ENCODE measurements at regions not wholly inside any gene's neighbourhood (a gene's known extent, or its start where the extent isn't known, plus 50 kb on each side); places are given as distances from the start of the nearest gene placed in this dataset.

DNA sequence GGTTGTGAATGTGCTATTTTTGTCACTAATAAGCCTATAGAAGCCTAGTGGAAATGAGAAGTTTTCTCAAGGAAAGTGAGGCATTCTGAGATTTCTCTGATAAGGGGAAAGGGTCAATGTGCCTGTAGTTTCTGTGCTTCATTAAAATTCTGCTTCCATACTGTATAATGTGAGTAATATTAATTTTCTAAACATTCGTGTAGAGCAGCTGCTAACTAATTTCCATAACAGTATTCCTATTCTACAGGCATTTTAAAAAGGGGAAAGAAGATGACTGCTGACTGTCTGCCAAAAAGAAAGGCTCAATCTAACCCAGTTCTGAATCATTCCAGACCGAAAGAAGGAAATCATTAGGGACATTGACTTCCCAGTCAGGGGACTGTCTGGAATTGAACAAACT lies 293.3 kb upstream of the TMPO start:
- Histone ChIP-seq H3K56ac (ENCODE audit: low read length) (no peak overlapping the region), H3K9ac (ENCODE audit: low read length) (no peak overlapping the region), H2BK120ac (ENCODE audit: low read depth, low read length) (peak overlapping the region; percentile 61), H3K23ac (ENCODE audit: low read length) (no peak overlapping the region), H2AK5ac (ENCODE audit: low read length) (no peak overlapping the region), H3K27ac (ENCODE audit: low read depth, low read length) (no peak overlapping the region), H2BK5ac (ENCODE audit: low read length) (no peak overlapping the region), H4K8ac (ENCODE audit: low read depth, low read length) (no peak overlapping the region), H3K18ac (ENCODE audit: low read length) (peak overlapping the region; percentile 40), H4K5ac (ENCODE audit: low read length) (no peak overlapping the region), H3K27me3 (ENCODE audit: insufficient read depth, low read length, poor library complexity) (no peaks in the 10 kb centered on the region), H3K79me1 (ENCODE audit: low read length) (no peaks in the 10 kb centered on the region), H3K36me3 (ENCODE audit: control insufficient read depth, insufficient read depth, low read length) (no peaks in the 10 kb centered on the region), H3K4ac (ENCODE audit: low read depth, low read length) (no peak overlapping the region), H2BK15ac (replicated peaks; ENCODE audit: low read depth) (peak overlapping the region; percentile 2), H3K4me3 (ENCODE audit: low read length) (no peak overlapping the region), H3K4me1 (ENCODE audit: control insufficient read depth, low read depth, low read length) (no peaks in the 10 kb centered on the region), H3K79me2 (ENCODE audit: control insufficient read depth, insufficient read depth, low read length) (no peaks in the 10 kb centered on the region), H3K4me2 (ENCODE audit: low read length) (no peak overlapping the region)
- WGBS (ENCODE audit: extremely low coverage, insufficient coverage, low lambda C conversion rate), result no CpG with 5 or more reads among the region's 2 CpGs
- DNase-seq, result no peak

DNA sequence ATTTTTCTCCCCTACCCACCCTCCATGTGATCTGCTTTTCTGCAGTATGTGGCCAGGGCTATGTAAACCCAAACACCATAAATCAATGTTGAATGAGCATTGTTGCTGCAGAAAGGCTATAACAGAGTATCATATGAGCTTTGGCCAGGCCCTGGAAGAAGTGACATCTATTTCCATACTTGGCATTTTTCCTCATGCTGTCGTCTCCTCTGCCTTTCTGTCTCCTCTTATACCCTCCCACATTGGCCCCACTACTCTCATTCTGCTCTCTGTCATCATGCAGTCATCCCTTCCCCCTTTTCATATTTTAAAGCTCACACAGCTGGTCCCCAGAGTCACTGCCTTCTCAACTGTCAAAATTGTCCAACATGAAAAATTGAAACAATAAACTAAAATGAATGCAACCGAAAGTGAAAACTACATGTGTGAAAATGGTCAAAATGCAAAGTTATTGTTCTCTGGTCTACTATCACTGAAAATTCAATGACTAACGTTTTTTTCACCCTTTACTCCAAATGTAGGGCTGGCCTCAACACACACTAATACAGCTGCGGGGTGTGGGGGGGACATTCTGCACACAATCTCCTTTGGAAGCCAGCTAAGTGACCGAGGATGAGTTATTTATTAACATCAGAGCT lies 290.7 kb upstream of the TMPO start:
- Histone ChIP-seq H3K36me3 (ENCODE audit: control insufficient read depth, insufficient read depth, low read length) (no peaks in the 10 kb centered on the region), H3K4ac (ENCODE audit: low read depth, low read length) (no peak overlapping the region), H4K8ac (ENCODE audit: low read depth, low read length) (no peak overlapping the region), H4K5ac (ENCODE audit: low read length) (no peak overlapping the region), H2BK120ac (ENCODE audit: low read depth, low read length) (no peak overlapping the region), H3K56ac (ENCODE audit: low read length) (no peak overlapping the region), H2AK5ac (ENCODE audit: low read length) (peak overlapping the region; percentile 23), H3K79me1 (ENCODE audit: low read length) (no peaks in the 10 kb centered on the region), H3K4me1 (ENCODE audit: control insufficient read depth, low read depth, low read length) (no peaks in the 10 kb centered on the region), H3K27me3 (ENCODE audit: insufficient read depth, low read length, poor library complexity) (no peaks in the 10 kb centered on the region), H2BK5ac (ENCODE audit: low read length) (no peak overlapping the region), H3K18ac (ENCODE audit: low read length) (no peak overlapping the region), H3K4me3 (ENCODE audit: low read length) (no peak overlapping the region), H3K27ac (ENCODE audit: low read depth, low read length) (no peak overlapping the region), H3K23ac (ENCODE audit: low read length) (no peak overlapping the region), H3K4me2 (ENCODE audit: low read length) (no peak overlapping the region), H3K9ac (ENCODE audit: low read length) (no peak overlapping the region), H2BK15ac (replicated peaks; ENCODE audit: low read depth) (no peak overlapping the region), H3K79me2 (ENCODE audit: control insufficient read depth, insufficient read depth, low read length) (no peaks in the 10 kb centered on the region)
- no CpG with 5 or more reads among the region's 5 CpGs for WGBS (ENCODE audit: extremely low coverage, insufficient coverage, low lambda C conversion rate)
- no peak for DNase-seq

DNA sequence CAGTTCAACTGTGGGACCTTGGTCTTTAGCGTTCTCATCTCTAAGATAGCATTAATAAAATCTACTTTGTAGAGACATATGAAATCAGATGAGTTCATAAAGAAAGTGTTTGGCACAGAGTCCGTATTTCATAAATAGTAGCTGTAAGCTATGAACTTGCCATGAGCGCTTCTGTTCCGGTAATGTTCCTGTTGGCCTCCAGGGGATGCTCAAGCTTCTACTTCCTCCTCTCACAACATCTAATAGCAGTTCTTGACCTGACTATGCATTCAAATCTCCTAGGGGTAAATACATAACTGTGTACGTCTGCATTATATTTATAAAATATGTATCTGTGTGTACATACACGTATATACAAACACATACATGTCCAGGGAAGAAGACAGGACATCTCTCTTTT lies 288.2 kb upstream of the TMPO start:
- Histone ChIP-seq H2BK120ac (ENCODE audit: low read depth, low read length) (no peak overlapping the region), H3K27me3 (ENCODE audit: insufficient read depth, low read length, poor library complexity) (no peaks in the 10 kb centered on the region), H3K9ac (ENCODE audit: low read length) (no peak overlapping the region), H3K79me1 (ENCODE audit: low read length) (no peaks in the 10 kb centered on the region), H2BK5ac (ENCODE audit: low read length) (no peak overlapping the region), H3K4me3 (ENCODE audit: low read length) (no peak overlapping the region), H4K8ac (ENCODE audit: low read depth, low read length) (no peak overlapping the region), H4K5ac (ENCODE audit: low read length) (no peak overlapping the region), H2BK15ac (replicated peaks; ENCODE audit: low read depth) (no peak overlapping the region), H2AK5ac (ENCODE audit: low read length) (no peak overlapping the region), H3K4me1 (ENCODE audit: control insufficient read depth, low read depth, low read length) (no peaks in the 10 kb centered on the region), H3K36me3 (ENCODE audit: control insufficient read depth, insufficient read depth, low read length) (no peaks in the 10 kb centered on the region), H3K4ac (ENCODE audit: low read depth, low read length) (no peak overlapping the region), H3K56ac (ENCODE audit: low read length) (no peak overlapping the region), H3K4me2 (ENCODE audit: low read length) (no peak overlapping the region), H3K79me2 (ENCODE audit: control insufficient read depth, insufficient read depth, low read length) (no peaks in the 10 kb centered on the region), H3K18ac (ENCODE audit: low read length) (no peak overlapping the region), H3K27ac (ENCODE audit: low read depth, low read length) (no peak overlapping the region), H3K23ac (ENCODE audit: low read length) (no peak overlapping the region)
- no CpG with 5 or more reads among the region's 6 CpGs for WGBS (ENCODE audit: extremely low coverage, insufficient coverage, low lambda C conversion rate)
- peak; percentile 41 for DNase-seq

DNA sequence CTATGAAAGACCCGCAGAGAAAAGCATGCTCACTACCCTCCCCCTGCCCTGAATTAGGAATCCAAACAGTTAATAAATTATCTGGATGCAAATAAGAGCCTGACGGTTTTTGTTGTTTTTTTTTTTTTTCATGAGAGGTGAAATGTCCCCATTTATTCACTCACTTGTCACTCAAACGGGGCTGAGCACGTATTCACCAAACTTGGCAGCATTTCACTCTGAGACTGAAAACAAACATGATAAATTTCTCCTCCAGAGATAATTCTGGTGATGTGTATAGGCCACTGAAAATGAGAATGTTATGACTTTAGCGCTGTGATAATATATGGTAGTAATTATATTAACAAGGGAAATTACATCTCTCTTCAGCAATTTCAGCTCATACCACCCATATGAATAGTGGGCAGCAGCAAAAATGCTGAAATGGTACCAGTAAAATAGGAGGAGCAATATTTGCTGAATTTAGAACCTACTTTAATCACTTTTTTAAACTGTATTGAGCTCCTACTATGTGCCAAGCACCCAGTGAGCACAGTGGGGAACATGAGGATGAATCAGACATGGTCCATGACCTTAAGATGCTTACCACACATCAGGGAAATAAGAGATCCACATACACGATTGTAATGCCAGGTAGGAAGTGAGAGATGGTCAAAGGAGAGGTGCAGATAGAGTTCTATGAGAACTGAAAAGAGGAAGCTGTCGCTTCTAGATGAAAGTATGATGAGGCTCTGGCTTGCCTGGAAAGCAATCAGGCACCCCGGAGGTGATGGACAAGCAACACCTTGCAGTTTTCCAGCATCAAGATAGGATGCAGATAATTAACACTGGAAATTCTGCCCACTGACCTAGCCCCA lies 286.5 kb upstream of the TMPO start:
- Histone ChIP-seq H3K4me2 (ENCODE audit: low read length) (no peak overlapping the region), H4K8ac (ENCODE audit: low read depth, low read length) (no peak overlapping the region), H3K27me3 (ENCODE audit: insufficient read depth, low read length, poor library complexity) (no peaks in the 10 kb centered on the region), H3K36me3 (ENCODE audit: control insufficient read depth, insufficient read depth, low read length) (no peaks in the 10 kb centered on the region), H2BK120ac (ENCODE audit: low read depth, low read length) (no peak overlapping the region), H3K23ac (ENCODE audit: low read length) (no peak overlapping the region), H2BK15ac (replicated peaks; ENCODE audit: low read depth) (no peak overlapping the region), H3K4ac (ENCODE audit: low read depth, low read length) (no peak overlapping the region), H3K18ac (ENCODE audit: low read length) (peak overlapping the region; percentile 22), H3K27ac (ENCODE audit: low read depth, low read length) (no peak overlapping the region), H3K79me2 (ENCODE audit: control insufficient read depth, insufficient read depth, low read length) (no peaks in the 10 kb centered on the region), H3K4me3 (ENCODE audit: low read length) (no peak overlapping the region), H4K5ac (ENCODE audit: low read length) (peak overlapping the region; percentile 16), H2AK5ac (ENCODE audit: low read length) (no peak overlapping the region), H3K9ac (ENCODE audit: low read length) (no peak overlapping the region), H3K56ac (ENCODE audit: low read length) (peak overlapping the region; percentile 36), H2BK5ac (ENCODE audit: low read length) (no peak overlapping the region), H3K4me1 (ENCODE audit: control insufficient read depth, low read depth, low read length) (no peaks in the 10 kb centered on the region), H3K79me1 (ENCODE audit: low read length) (no peaks in the 10 kb centered on the region)
- no CpG with 5 or more reads among the region's 8 CpGs for WGBS (ENCODE audit: extremely low coverage, insufficient coverage, low lambda C conversion rate)
- DNase-seq, result no peak

DNA sequence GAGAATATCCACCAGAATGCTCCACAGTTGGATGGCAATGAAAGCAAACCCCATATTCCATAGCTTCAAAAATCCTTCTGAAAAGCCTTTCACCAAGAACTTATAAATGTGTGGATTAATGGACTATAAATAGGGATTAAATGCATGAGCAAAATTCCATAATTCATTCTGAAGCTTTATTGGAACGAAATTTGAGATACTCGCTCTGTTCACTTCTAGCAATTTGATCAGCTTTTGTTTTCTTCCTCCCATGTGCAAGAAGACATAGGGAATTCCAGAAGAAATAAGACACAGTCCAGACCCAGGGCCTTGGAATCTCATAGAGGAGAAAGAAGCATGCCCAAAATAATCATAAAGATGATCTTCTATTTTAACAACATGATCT lies 285.9 kb upstream of the TMPO start:
- WGBS (ENCODE audit: extremely low coverage, insufficient coverage, low lambda C conversion rate), result no CpG with 5 or more reads among the region's 2 CpGs
- Histone ChIP-seq H3K79me1 (ENCODE audit: low read length) (no peaks in the 10 kb centered on the region), H3K4me1 (ENCODE audit: control insufficient read depth, low read depth, low read length) (no peaks in the 10 kb centered on the region), H3K56ac (ENCODE audit: low read length) (no peak overlapping the region), H3K4me2 (ENCODE audit: low read length) (no peak overlapping the region), H3K4ac (ENCODE audit: low read depth, low read length) (no peak overlapping the region), H2BK15ac (replicated peaks; ENCODE audit: low read depth) (peak overlapping the region; percentile 36), H2BK5ac (ENCODE audit: low read length) (no peak overlapping the region), H3K27ac (ENCODE audit: low read depth, low read length) (no peak overlapping the region), H4K5ac (ENCODE audit: low read length) (no peak overlapping the region), H2BK120ac (ENCODE audit: low read depth, low read length) (no peak overlapping the region), H3K27me3 (ENCODE audit: insufficient read depth, low read length, poor library complexity) (no peaks in the 10 kb centered on the region), H4K8ac (ENCODE audit: low read depth, low read length) (no peak overlapping the region), H3K36me3 (ENCODE audit: control insufficient read depth, insufficient read depth, low read length) (no peaks in the 10 kb centered on the region), H3K18ac (ENCODE audit: low read length) (no peak overlapping the region), H3K4me3 (ENCODE audit: low read length) (no peak overlapping the region), H3K23ac (ENCODE audit: low read length) (no peak overlapping the region), H2AK5ac (ENCODE audit: low read length) (no peak overlapping the region), H3K79me2 (ENCODE audit: control insufficient read depth, insufficient read depth, low read length) (no peaks in the 10 kb centered on the region), H3K9ac (ENCODE audit: low read length) (no peak overlapping the region)
- DNase-seq, result no peak

Data from mesendoderm (in vitro differentiated cells).